HepG2 (cell line): ENCODE measurements at regions not wholly inside any gene's neighbourhood (a gene's known extent, or its start where the extent isn't known, plus 50 kb on each side); places are given as distances from the start of the nearest gene placed in this dataset.

Experiments
- ATAC-seq: fragments of 200-7000 bp; cut with Tn5 transposase; 3 replicates; pipeline ENCODE4 v1.9.1; 2020; ENCODE audit warnings: mild to moderate bottlenecking, moderate library complexity
- BruUV-seq: library from RNA; stranded (reverse); fragments of 400-500 nt; replicated peaks from 2 replicates; lab custom pipeline; 2021; lab: Mats Ljungman, UMichigan
- CTCF ChIA-PET: fragments of 300-600 bp; formaldehyde crosslinking; extraction: SDS; loops from one replicate; lab custom pipeline; 2021; ENCODE audit warnings: low total read pairs, inconsistent platforms, low intra/inter-chr PET ratio; lab: Yijun Ruan, JAX
- POLR2A ChIA-PET: fragments of 350-600 bp; sonication (Branson Sonifier 250); formaldehyde crosslinking; loops from one replicate; lab custom pipeline; 2020; ENCODE audit warnings: antibody characterized with exemption, inconsistent platforms; lab: Yijun Ruan, JAX
- DNase-seq: peaks from one replicate; pipeline ENCODE4 v3.0.0-alpha.2; 2015; ENCODE audit warnings: low spot score
- FAIRE-seq: peaks from 3 replicates; lab custom pipeline; 2011; peaks lifted over from hg19 to GRCh38; lab: Jason Lieb, UNC
- H2AFZ ChIP-seq: one replicate; pipeline ENCODE4 v1.6.1; 2011; ENCODE audit warnings: low read length, inconsistent platforms
- H3K27ac ChIP-seq: fragments of 300-600 bp; 3 replicates; pipeline ENCODE4 v1.8.0; 2011; ENCODE audit warnings: mixed run types, mild to moderate bottlenecking, mixed read lengths, low read length, inconsistent platforms; ENCODE audit not compliant: insufficient read depth; ENCODE audit errors: extremely low read length
- H3K27me3 ChIP-seq, 2 experiments: fragments of 200-600 bp in 1 of 2; 2 replicates in 1 of 2; 3 replicates in 1 of 2; pipeline versions ENCODE4 v1.6.0 to v1.8.0; 2011; ENCODE audit warnings: low read length in 2 of 2, mild to moderate bottlenecking in 2 of 2, moderate library complexity in 2 of 2, inconsistent platforms in 1 of 2; ENCODE audit not compliant: insufficient read depth in 2 of 2, control insufficient read depth in 1 of 2
- H3K36me3 ChIP-seq, 2 experiments: fragments of 200-600 bp in 1 of 2; replicated peaks in 1 of 2; 2 replicates in 1 of 2; 3 replicates in 1 of 2; pipeline versions ENCODE4 v1.5.1 to v1.8.0; 2011; ENCODE audit warnings: low read length in 2 of 2, inconsistent platforms in 1 of 2; ENCODE audit not compliant: insufficient read depth in 2 of 2, control insufficient read depth in 1 of 2
- H3K4me1 ChIP-seq: 2 replicates; pipeline ENCODE4 v1.5.1; 2012; ENCODE audit warnings: low read length, inconsistent platforms; ENCODE audit not compliant: insufficient read depth
- H3K4me2 ChIP-seq: 2 replicates; pipeline ENCODE4 v1.6.0; 2011; ENCODE audit warnings: low read depth, low read length, inconsistent platforms
- H3K4me3 ChIP-seq, 3 experiments: fragments of 200-600 bp in 1 of 3; sonication (generic), shearing (Covaris generic) in 1 of 3; replicated peaks in 1 of 3; 2 replicates each; pipeline ENCODE4 v1.5.1; 2011 to 2016; ENCODE audit warnings: low read length in 3 of 3, inconsistent platforms in 2 of 3, low read depth in 2 of 3, mild to moderate bottlenecking in 2 of 3, control low read depth in 1 of 3, mixed read lengths in 1 of 3; ENCODE audit not compliant: insufficient read depth in 1 of 3
- H3K79me2 ChIP-seq: one replicate; pipeline ENCODE4 v1.6.1; 2011; ENCODE audit warnings: low read length, inconsistent platforms; ENCODE audit not compliant: insufficient read depth
- H3K9ac ChIP-seq: 2 replicates; pipeline ENCODE4 v1.6.0; 2011; ENCODE audit warnings: mild to moderate bottlenecking, low read depth, low read length, inconsistent platforms; ENCODE audit not compliant: insufficient read depth
- H3K9me3 ChIP-seq: 2 replicates; pipeline ENCODE4 v1.5.1; 2012; ENCODE audit warnings: mild to moderate bottlenecking, low read length
- H4K20me1 ChIP-seq: 2 replicates; pipeline ENCODE4 v1.6.0; 2011; ENCODE audit warnings: inconsistent platforms, mild to moderate bottlenecking, low read length, moderate library complexity; ENCODE audit not compliant: insufficient read depth
- ASH2L ChIP-seq: fragments of 300-600, 200-600 bp; sonication (generic); IDR thresholded peaks from 2 replicates; pipeline ENCODE4 v1.7.0; 2017; ENCODE audit warnings: low read depth, mild to moderate bottlenecking, moderate library complexity, mixed read lengths, low read length; ENCODE audit not compliant: insufficient read length
- CC2D1A ChIP-seq: sonication (generic); formaldehyde crosslinking; IDR thresholded peaks from 2 replicates; pipeline ENCODE4 v1.8.1; 2023; ENCODE audit warnings: mild to moderate bottlenecking, missing genetic modification reagents
- IRX3 ChIP-seq: sonication (generic); formaldehyde crosslinking; IDR thresholded peaks from 2 replicates; pipeline ENCODE4 v1.8.1; 2023; ENCODE audit warnings: mild to moderate bottlenecking, low read depth, missing genetic modification reagents, borderline replicate concordance
- JUN ChIP-seq: sonication (generic); formaldehyde crosslinking; IDR thresholded peaks from 2 replicates; pipeline ENCODE4 v1.4.0; 2020; ENCODE audit warnings: mild to moderate bottlenecking, missing genetic modification reagents
- NFE2L2 ChIP-seq: fragments of 150-350 bp; IDR thresholded peaks from 2 replicates; pipeline ENCODE4 v1.6.1; 2014; ENCODE audit warnings: low read length
- NFKB2 ChIP-seq: sonication (generic); formaldehyde crosslinking; IDR thresholded peaks from 2 replicates; pipeline ENCODE4 v1.4.0; 2020; ENCODE audit warnings: missing genetic modification reagents, borderline replicate concordance
- PHF5A ChIP-seq: IDR thresholded peaks from one replicate; pipeline ENCODE4 v1.6.1; 2018; ENCODE audit warnings: low read depth, missing genetic modification reagents; ENCODE audit not compliant: unreplicated experiment
- POGZ ChIP-seq: sonication (generic); formaldehyde crosslinking; IDR thresholded peaks from 2 replicates; pipeline ENCODE4 v1.4.0; 2020; ENCODE audit warnings: mild to moderate bottlenecking, missing genetic modification reagents
- SAP130 ChIP-seq: IDR thresholded peaks from 2 replicates; pipeline ENCODE4 v1.6.1; 2016; ENCODE audit warnings: low read depth
- SIN3B ChIP-seq: fragments of 150-350 bp; IDR thresholded peaks from 2 replicates; pipeline ENCODE4 v1.6.1; 2014; ENCODE audit warnings: low read length
- ZFY ChIP-seq: sonication (generic); formaldehyde crosslinking; IDR thresholded peaks from 2 replicates; pipeline ENCODE4 v1.4.0; 2020; ENCODE audit warnings: missing genetic modification reagents
- ZNF12 ChIP-seq: sonication (generic); formaldehyde crosslinking; IDR thresholded peaks from 2 replicates; pipeline ENCODE4 v1.5.0; 2020; ENCODE audit warnings: missing genetic modification reagents
- WGBS: methylation state at CpG from one replicate; pipeline ENCODE4 v1.1.6; 2017; ENCODE audit warnings: low lambda C conversion rate; 5-methylcytosine and 5-hydroxymethylcytosine counted together
- in situ Hi-C: cut with HindIII; loops from 2 replicates; pipeline ENCODE4 v1.10.0; 2017; ENCODE audit warnings: low pct_unique_long_range_greater_than_20kb; ENCODE audit not compliant: extremely low pct_ligation_motif_present
- intact Hi-C: fragments of 100-400 bp; cut with micrococcal nuclease; formaldehyde crosslinking; loops from one replicate; pipeline ENCODE4 v1.10.0; 2022; ENCODE audit not compliant: unreplicated experiment
- TF ChIP-seq, protein P1 (sequence below): IDR thresholded peaks from 2 replicates; pipeline ENCODE4 v1.6.1; 2016; ENCODE audit warnings: mild to moderate bottlenecking, missing biosample characterization, missing genetic modification reagents
- TF ChIP-seq, protein P2 (sequence below): sonication (generic); formaldehyde crosslinking; IDR thresholded peaks from 2 replicates; pipeline ENCODE4 v1.8.0; 2022; ENCODE audit warnings: mild to moderate bottlenecking, missing genetic modification reagents
- TF ChIP-seq, protein P3 (sequence below): sonication (generic); formaldehyde crosslinking; conservative IDR thresholded peaks from 2 replicates; pipeline ENCODE4 v1.8.0; 2022; ENCODE audit warnings: low read depth, missing genetic modification reagents
- TF ChIP-seq, protein P4 (sequence below): sonication (generic); formaldehyde crosslinking; IDR thresholded peaks from 2 replicates; pipeline ENCODE4 v1.4.0; 2020; ENCODE audit warnings: missing genetic modification reagents, borderline replicate concordance
- TF ChIP-seq, protein P5 (sequence below): sonication (generic); formaldehyde crosslinking; IDR thresholded peaks from 2 replicates; pipeline ENCODE4 v1.5.1; 2020; ENCODE audit warnings: mild to moderate bottlenecking, missing genetic modification reagents, moderate library complexity

- in situ Hi-C loops (no loop called here), intact Hi-C loops (no loop called here)
- 30% methylated on average over 8 of the region's 8 CpGs for WGBS
- Histone ChIP-seq H3K9ac (no peak overlapping the region), H3K4me2 (no peak overlapping the region), H3K27ac (no peak overlapping the region), H2AFZ (no peak overlapping the region), H3K4me3 (no peak overlapping the region), H3K27me3 (no peaks in the 10 kb centered on the region), H3K4me1 (no peaks in the 10 kb centered on the region), H3K9me3 (no peaks in the 10 kb centered on the region), H4K20me1 (no peaks in the 10 kb centered on the region), H3K36me3 (no peaks in the 10 kb centered on the region), H3K79me2 (no peaks in the 10 kb centered on the region)
- FAIRE-seq (no peak), DNase-seq (no peak), ATAC-seq (no peak)
- ChIA-PET CTCF (no interaction called here), POLR2A (no interaction called here)
- BruUV-seq: no TSS peak
- TF ChIP-seq POGZ (CRISPR knock-in tag): no peak
- no peak for TF ChIP-seq SAP130 (CRISPR knock-in tag)
- TF ChIP-seq IRX3 (CRISPR knock-in tag): no peak
- no peak for TF ChIP-seq CC2D1A (CRISPR knock-in tag)
- no peak for TF ChIP-seq ZNF12
- TF ChIP-seq PHF5A (CRISPR knock-in tag): no peak
- no peak for TF ChIP-seq NFKB2 (CRISPR knock-in tag)
- no peak for TF ChIP-seq JUN
- no peak for TF ChIP-seq NFE2L2
- TF ChIP-seq, protein P1, sequence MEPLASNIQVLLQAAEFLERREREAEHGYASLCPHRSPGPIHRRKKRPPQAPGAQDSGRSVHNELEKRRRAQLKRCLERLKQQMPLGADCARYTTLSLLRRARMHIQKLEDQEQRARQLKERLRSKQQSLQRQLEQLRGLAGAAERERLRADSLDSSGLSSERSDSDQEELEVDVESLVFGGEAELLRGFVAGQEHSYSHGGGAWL (CRISPR knock-in tag): no peak
- TF ChIP-seq SIN3B: no peak
- TF ChIP-seq ZFY (CRISPR knock-in tag): no peak
- TF ChIP-seq, protein P2, sequence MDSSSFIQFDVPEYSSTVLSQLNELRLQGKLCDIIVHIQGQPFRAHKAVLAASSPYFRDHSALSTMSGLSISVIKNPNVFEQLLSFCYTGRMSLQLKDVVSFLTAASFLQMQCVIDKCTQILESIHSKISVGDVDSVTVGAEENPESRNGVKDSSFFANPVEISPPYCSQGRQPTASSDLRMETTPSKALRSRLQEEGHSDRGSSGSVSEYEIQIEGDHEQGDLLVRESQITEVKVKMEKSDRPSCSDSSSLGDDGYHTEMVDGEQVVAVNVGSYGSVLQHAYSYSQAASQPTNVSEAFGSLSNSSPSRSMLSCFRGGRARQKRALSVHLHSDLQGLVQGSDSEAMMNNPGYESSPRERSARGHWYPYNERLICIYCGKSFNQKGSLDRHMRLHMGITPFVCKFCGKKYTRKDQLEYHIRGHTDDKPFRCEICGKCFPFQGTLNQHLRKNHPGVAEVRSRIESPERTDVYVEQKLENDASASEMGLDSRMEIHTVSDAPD: no peak
- TF ChIP-seq, protein P3, sequence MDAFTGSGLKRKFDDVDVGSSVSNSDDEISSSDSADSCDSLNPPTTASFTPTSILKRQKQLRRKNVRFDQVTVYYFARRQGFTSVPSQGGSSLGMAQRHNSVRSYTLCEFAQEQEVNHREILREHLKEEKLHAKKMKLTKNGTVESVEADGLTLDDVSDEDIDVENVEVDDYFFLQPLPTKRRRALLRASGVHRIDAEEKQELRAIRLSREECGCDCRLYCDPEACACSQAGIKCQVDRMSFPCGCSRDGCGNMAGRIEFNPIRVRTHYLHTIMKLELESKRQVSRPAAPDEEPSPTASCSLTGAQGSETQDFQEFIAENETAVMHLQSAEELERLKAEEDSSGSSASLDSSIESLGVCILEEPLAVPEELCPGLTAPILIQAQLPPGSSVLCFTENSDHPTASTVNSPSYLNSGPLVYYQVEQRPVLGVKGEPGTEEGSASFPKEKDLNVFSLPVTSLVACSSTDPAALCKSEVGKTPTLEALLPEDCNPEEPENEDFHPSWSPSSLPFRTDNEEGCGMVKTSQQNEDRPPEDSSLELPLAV (CRISPR knock-in tag): no peak
- no peak for TF ChIP-seq ASH2L
- TF ChIP-seq, protein P4, sequence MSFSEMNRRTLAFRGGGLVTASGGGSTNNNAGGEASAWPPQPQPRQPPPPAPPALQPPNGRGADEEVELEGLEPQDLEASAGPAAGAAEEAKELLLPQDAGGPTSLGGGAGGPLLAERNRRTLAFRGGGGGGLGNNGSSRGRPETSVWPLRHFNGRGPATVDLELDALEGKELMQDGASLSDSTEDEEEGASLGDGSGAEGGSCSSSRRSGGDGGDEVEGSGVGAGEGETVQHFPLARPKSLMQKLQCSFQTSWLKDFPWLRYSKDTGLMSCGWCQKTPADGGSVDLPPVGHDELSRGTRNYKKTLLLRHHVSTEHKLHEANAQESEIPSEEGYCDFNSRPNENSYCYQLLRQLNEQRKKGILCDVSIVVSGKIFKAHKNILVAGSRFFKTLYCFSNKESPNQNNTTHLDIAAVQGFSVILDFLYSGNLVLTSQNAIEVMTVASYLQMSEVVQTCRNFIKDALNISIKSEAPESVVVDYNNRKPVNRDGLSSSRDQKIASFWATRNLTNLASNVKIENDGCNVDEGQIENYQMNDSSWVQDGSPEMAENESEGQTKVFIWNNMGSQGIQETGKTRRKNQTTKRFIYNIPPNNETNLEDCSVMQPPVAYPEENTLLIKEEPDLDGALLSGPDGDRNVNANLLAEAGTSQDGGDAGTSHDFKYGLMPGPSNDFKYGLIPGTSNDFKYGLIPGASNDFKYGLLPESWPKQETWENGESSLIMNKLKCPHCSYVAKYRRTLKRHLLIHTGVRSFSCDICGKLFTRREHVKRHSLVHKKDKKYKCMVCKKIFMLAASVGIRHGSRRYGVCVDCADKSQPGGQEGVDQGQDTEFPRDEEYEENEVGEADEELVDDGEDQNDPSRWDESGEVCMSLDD (CRISPR knock-in tag): no peak
- TF ChIP-seq, protein P5, sequence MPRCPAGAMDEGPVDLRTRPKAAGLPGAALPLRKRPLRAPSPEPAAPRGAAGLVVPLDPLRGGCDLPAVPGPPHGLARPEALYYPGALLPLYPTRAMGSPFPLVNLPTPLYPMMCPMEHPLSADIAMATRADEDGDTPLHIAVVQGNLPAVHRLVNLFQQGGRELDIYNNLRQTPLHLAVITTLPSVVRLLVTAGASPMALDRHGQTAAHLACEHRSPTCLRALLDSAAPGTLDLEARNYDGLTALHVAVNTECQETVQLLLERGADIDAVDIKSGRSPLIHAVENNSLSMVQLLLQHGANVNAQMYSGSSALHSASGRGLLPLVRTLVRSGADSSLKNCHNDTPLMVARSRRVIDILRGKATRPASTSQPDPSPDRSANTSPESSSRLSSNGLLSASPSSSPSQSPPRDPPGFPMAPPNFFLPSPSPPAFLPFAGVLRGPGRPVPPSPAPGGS (CRISPR knock-in tag): no peak
Observed at GRCh38 chr2:12487253-12488004, 229.3 kb upstream of the TRIB2 start.
